WTC11 (cell line): ENCODE measurements at regions not wholly inside any gene's neighbourhood (a gene's known extent, or its start where the extent isn't known, plus 50 kb on each side); places are given as distances from the start of the nearest gene placed in this dataset.

Experiments
- ATAC-seq: fragments of 200-7000 bp; cut with Tn5 transposase; 2 replicates; pipeline ENCODE4 v1.10.0; 2021; ENCODE audit warnings: mild to moderate bottlenecking, moderate library complexity
- CTCF ChIA-PET: fragments of 300-600 bp; sonication (Branson Sonifier 250); formaldehyde crosslinking; loops from one replicate; lab custom pipeline; 2021; ENCODE audit warnings: antibody characterized with exemption; lab: Charles Lee
- POLR2A ChIA-PET: fragments of 350-600 bp; sonication (Branson Sonifier 250); formaldehyde crosslinking; loops from one replicate; lab custom pipeline; 2021; ENCODE audit warnings: antibody characterized with exemption; lab: Charles Lee
- DNase-seq: peaks from one replicate; pipeline ENCODE4 v3.0.0; 2021; ENCODE audit warnings: low spot score
- H3K27ac Mint-ChIP-seq: 2 replicates; pipeline ENCODE4 v1.8.0; 2021; ENCODE audit warnings: mixed read lengths
- H3K27me3 Mint-ChIP-seq: 2 replicates; pipeline ENCODE4 v1.8.0; 2021; ENCODE audit warnings: low read depth, mild to moderate bottlenecking, moderate library complexity, mixed read lengths
- H3K36me3 Mint-ChIP-seq: 2 replicates; pipeline ENCODE4 v1.8.0; 2021; ENCODE audit warnings: mixed read lengths
- H3K4me1 Mint-ChIP-seq: 2 replicates; pipeline ENCODE4 v1.8.0; 2022; ENCODE audit warnings: mixed read lengths
- H3K4me3 Mint-ChIP-seq: 2 replicates; pipeline ENCODE4 v1.8.0; 2021; ENCODE audit warnings: mild to moderate bottlenecking, moderate library complexity, mixed read lengths
- H3K9me3 Mint-ChIP-seq: 2 replicates; pipeline ENCODE4 v1.8.0; 2021; ENCODE audit warnings: mixed read lengths
- CREB1 ChIP-seq: sonication (generic); formaldehyde crosslinking; IDR thresholded peaks from 2 replicates; pipeline ENCODE4 v1.8.0; 2023; ENCODE audit warnings: mild to moderate bottlenecking, missing genetic modification reagents
- E2F1 ChIP-seq: sonication (generic); formaldehyde crosslinking; IDR thresholded peaks from 2 replicates; pipeline ENCODE4 v1.8.0; 2022; ENCODE audit warnings: mild to moderate bottlenecking, missing genetic modification reagents
- ELF4 ChIP-seq: sonication (generic); formaldehyde crosslinking; IDR thresholded peaks from 2 replicates; pipeline ENCODE4 v1.8.1; 2022; ENCODE audit warnings: low read depth, mild to moderate bottlenecking, moderate library complexity, missing genetic modification reagents
- ESRRA ChIP-seq: sonication (generic); formaldehyde crosslinking; IDR thresholded peaks from 2 replicates; pipeline ENCODE4 v1.8.1; 2022; ENCODE audit warnings: mild to moderate bottlenecking, missing genetic modification reagents, borderline replicate concordance
- FOXJ3 ChIP-seq: sonication (generic); formaldehyde crosslinking; IDR thresholded peaks from 2 replicates; pipeline ENCODE4 v1.9.0; 2021; ENCODE audit warnings: missing genetic modification reagents, mild to moderate bottlenecking, borderline replicate concordance
- HMGA2 ChIP-seq: fragments of 250-450 bp; sonication (Bioruptor Pico); IDR thresholded peaks from 2 replicates; pipeline ENCODE4 v1.4.0; 2021; ENCODE audit warnings: mild to moderate bottlenecking, moderate library complexity
- IRF1 ChIP-seq: sonication (generic); formaldehyde crosslinking; IDR thresholded peaks from 2 replicates; pipeline ENCODE4 v1.8.0; 2023; ENCODE audit warnings: missing genetic modification reagents
- JAZF1 ChIP-seq: fragments of 250-450 bp; sonication (Bioruptor Pico); IDR thresholded peaks from 2 replicates; pipeline ENCODE4 v1.9.0; 2021; ENCODE audit warnings: moderate library complexity, mild to moderate bottlenecking, inconsistent platforms
- JUN ChIP-seq: sonication (generic); formaldehyde crosslinking; IDR thresholded peaks from 2 replicates; pipeline ENCODE4 v1.8.0; 2023; ENCODE audit warnings: mild to moderate bottlenecking, missing genetic modification reagents
- MXD4 ChIP-seq: fragments of 250-450 bp; sonication (Bioruptor Pico); IDR thresholded peaks from 2 replicates; pipeline ENCODE4 v1.8.0; 2021; ENCODE audit warnings: mild to moderate bottlenecking, moderate library complexity, borderline replicate concordance
- MYBL2 ChIP-seq: sonication (generic); formaldehyde crosslinking; IDR thresholded peaks from 2 replicates; pipeline ENCODE4 v1.8.1; 2023; ENCODE audit warnings: mild to moderate bottlenecking, moderate library complexity, missing genetic modification reagents
- NFATC4 ChIP-seq: fragments of 250-450 bp; sonication (Bioruptor Pico); IDR thresholded peaks from 2 replicates; pipeline ENCODE4 v1.9.0; 2021; ENCODE audit warnings: mild to moderate bottlenecking
- NR2C2 ChIP-seq: sonication (generic); formaldehyde crosslinking; IDR thresholded peaks from 2 replicates; pipeline ENCODE4 v1.8.0; 2022; ENCODE audit warnings: mild to moderate bottlenecking, missing genetic modification reagents
- SMAD3 ChIP-seq: sonication (generic); formaldehyde crosslinking; IDR thresholded peaks from 2 replicates; pipeline ENCODE4 v1.8.0; 2022; ENCODE audit warnings: missing genetic modification reagents, mild to moderate bottlenecking, borderline replicate concordance
- TCF7 ChIP-seq: sonication (generic); formaldehyde crosslinking; IDR thresholded peaks from 2 replicates; pipeline ENCODE4 v1.8.0; 2022; ENCODE audit warnings: mild to moderate bottlenecking, low read depth, missing genetic modification reagents, moderate library complexity
- TP53 ChIP-seq: sonication (generic); formaldehyde crosslinking; IDR thresholded peaks from 2 replicates; pipeline ENCODE4 v1.8.1; 2023; ENCODE audit warnings: mild to moderate bottlenecking, missing genetic modification reagents
- ZBTB21 ChIP-seq: sonication (generic); formaldehyde crosslinking; IDR thresholded peaks from 2 replicates; pipeline ENCODE4 v1.8.1; 2023; ENCODE audit warnings: mild to moderate bottlenecking, missing genetic modification reagents, borderline replicate concordance
- ZNF121 ChIP-seq: sonication (generic); formaldehyde crosslinking; IDR thresholded peaks from 2 replicates; pipeline ENCODE4 v1.8.0; 2023; ENCODE audit warnings: missing genetic modification reagents
- ZNF263 ChIP-seq: sonication (generic); formaldehyde crosslinking; IDR thresholded peaks from 2 replicates; pipeline ENCODE4 v1.8.1; 2022; ENCODE audit warnings: low read depth, mild to moderate bottlenecking, moderate library complexity, missing genetic modification reagents
- ZNF671 ChIP-seq: fragments of 250-450 bp; sonication (Bioruptor Pico); IDR thresholded peaks from 2 replicates; pipeline ENCODE4 v1.8.0; 2021; ENCODE audit warnings: mild to moderate bottlenecking
- TF ChIP-seq, protein P1 (sequence below): sonication (generic); formaldehyde crosslinking; IDR thresholded peaks from 2 replicates; pipeline ENCODE4 v1.8.1; 2022; ENCODE audit warnings: mild to moderate bottlenecking, missing genetic modification reagents, moderate library complexity, borderline replicate concordance
- TF ChIP-seq, protein P2 (sequence below): fragments of 250-450 bp; sonication (Bioruptor Pico); IDR thresholded peaks from 2 replicates; pipeline ENCODE4 v1.9.0; 2021; ENCODE audit warnings: moderate library complexity, mild to moderate bottlenecking, inconsistent platforms, borderline replicate concordance
- TF ChIP-seq, protein P3 (sequence below): sonication (generic); formaldehyde crosslinking; IDR thresholded peaks from 2 replicates; pipeline ENCODE4 v1.8.0; 2022; ENCODE audit warnings: mild to moderate bottlenecking, missing genetic modification reagents
- TF ChIP-seq, protein P4 (sequence below): fragments of 250-450 bp; sonication (Bioruptor Pico); IDR thresholded peaks from 2 replicates; pipeline ENCODE4 v2.1.2; 2022; ENCODE audit warnings: mild to moderate bottlenecking, moderate library complexity

- no peak overlapping the region for H3K27ac Mint-ChIP-seq
- no peak for TF ChIP-seq HMGA2
- no peak for TF ChIP-seq ELF4 (CRISPR knock-in tag)
- TF ChIP-seq JUN (CRISPR knock-in tag): no peak
- TF ChIP-seq NFATC4: no peak
- TF ChIP-seq, protein P1, sequence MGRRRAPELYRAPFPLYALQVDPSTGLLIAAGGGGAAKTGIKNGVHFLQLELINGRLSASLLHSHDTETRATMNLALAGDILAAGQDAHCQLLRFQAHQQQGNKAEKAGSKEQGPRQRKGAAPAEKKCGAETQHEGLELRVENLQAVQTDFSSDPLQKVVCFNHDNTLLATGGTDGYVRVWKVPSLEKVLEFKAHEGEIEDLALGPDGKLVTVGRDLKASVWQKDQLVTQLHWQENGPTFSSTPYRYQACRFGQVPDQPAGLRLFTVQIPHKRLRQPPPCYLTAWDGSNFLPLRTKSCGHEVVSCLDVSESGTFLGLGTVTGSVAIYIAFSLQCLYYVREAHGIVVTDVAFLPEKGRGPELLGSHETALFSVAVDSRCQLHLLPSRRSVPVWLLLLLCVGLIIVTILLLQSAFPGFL (CRISPR knock-in tag): no peak
- H3K4me1 Mint-ChIP-seq: peaks cover 11% of the 10 kb centered on the region; the same call in 1 of the 2 replicates
- H3K36me3 Mint-ChIP-seq: peaks cover 2% of the 10 kb centered on the region; the same call in 1 of the 2 replicates
- DNase-seq: no peak
- no peak overlapping the region for H3K4me3 Mint-ChIP-seq
- ATAC-seq: no peak
- ChIA-PET CTCF (no interaction called here), POLR2A (no interaction called here)
- peaks cover 10% of the 10 kb centered on the region; the same call in 1 of the 2 replicates for H3K9me3 Mint-ChIP-seq
- H3K27me3 Mint-ChIP-seq: no peaks in the 10 kb centered on the region
Measured at GRCh38 chr4:123256901-123257300, 139.7 kb upstream of the SPRY1 start.

DNA sequence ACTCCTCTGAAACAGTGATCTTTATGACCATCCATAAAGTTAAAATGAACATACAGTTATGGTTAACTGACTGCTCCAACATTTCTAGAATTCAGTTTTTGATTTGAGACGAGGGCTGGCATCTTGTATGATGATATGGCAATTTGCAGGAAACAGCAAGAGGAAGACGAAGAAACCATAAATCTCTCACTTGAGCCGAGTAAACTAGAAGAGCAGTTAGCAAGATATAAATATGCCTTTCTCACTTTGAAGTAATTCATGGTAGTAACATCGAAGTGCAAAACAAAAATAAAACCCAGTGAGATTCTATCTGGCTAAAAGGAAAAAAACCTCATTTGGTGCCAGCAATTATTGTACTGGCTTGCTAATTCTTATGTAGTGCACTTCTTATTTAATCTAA lies 139.0 kb upstream of the SPRY1 start:
- peaks cover 2% of the 10 kb centered on the region; the same call in 1 of the 2 replicates for H3K36me3 Mint-ChIP-seq

More for the DNA sequence above, 139.0 kb upstream of the SPRY1 start:
- ChIA-PET POLR2A (no interaction called here), CTCF (no interaction called here)
- peaks cover 10% of the 10 kb centered on the region; the same call in 1 of the 2 replicates for H3K9me3 Mint-ChIP-seq
- peaks cover 11% of the 10 kb centered on the region; the same call in 1 of the 2 replicates for H3K4me1 Mint-ChIP-seq
- DNase-seq (no peak), ATAC-seq (no peak)
- H3K27ac Mint-ChIP-seq: no peak overlapping the region
- no peaks in the 10 kb centered on the region for H3K27me3 Mint-ChIP-seq
- TF ChIP-seq TCF7 (CRISPR knock-in tag): no peak
- TF ChIP-seq ZNF671 (CRISPR knock-in tag): no peak
- no peak for TF ChIP-seq NR2C2 (CRISPR knock-in tag)
- TF ChIP-seq TP53: no peak
- no peak for TF ChIP-seq MXD4 (CRISPR knock-in tag)
- TF ChIP-seq, protein P2, sequence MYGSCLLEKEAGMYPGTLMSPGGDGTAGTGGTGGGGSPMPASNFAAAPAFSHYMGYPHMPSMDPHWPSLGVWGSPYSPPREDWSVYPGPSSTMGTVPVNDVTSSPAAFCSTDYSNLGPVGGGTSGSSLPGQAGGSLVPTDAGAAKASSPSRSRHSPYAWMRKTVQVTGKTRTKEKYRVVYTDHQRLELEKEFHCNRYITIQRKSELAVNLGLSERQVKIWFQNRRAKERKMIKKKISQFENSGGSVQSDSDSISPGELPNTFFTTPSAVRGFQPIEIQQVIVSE (CRISPR knock-in tag): no peak
- no peak for TF ChIP-seq IRF1 (CRISPR knock-in tag)
- no peak for TF ChIP-seq CREB1
- no peak for TF ChIP-seq FOXJ3
- TF ChIP-seq ZNF121 (CRISPR knock-in tag): no peak
- TF ChIP-seq ZNF263 (CRISPR knock-in tag): no peak
- no peak for TF ChIP-seq ZBTB21 (CRISPR knock-in tag)
- TF ChIP-seq, protein P3, sequence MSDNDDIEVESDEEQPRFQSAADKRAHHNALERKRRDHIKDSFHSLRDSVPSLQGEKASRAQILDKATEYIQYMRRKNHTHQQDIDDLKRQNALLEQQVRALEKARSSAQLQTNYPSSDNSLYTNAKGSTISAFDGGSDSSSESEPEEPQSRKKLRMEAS (CRISPR knock-in tag): no peak
- TF ChIP-seq SMAD3 (CRISPR knock-in tag): no peak
- TF ChIP-seq, protein P4, sequence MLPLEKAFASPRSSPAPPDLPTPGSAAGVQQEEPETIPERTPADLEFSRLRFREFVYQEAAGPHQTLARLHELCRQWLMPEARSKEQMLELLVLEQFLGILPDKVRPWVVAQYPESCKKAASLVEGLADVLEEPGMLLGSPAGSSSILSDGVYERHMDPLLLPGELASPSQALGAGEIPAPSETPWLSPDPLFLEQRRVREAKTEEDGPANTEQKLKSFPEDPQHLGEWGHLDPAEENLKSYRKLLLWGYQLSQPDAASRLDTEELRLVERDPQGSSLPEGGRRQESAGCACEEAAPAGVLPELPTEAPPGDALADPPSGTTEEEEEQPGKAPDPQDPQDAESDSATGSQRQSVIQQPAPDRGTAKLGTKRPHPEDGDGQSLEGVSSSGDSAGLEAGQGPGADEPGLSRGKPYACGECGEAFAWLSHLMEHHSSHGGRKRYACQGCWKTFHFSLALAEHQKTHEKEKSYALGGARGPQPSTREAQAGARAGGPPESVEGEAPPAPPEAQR (CRISPR knock-in tag): no peak
- TF ChIP-seq MYBL2: no peak
- TF ChIP-seq E2F1 (CRISPR knock-in tag): no peak
- TF ChIP-seq ESRRA: no peak
- TF ChIP-seq JAZF1 (CRISPR knock-in tag): no peak
- no peak overlapping the region for H3K4me3 Mint-ChIP-seq
